ENCODE measurements at regions not wholly inside any gene's neighbourhood (a gene's known extent, or its start where the extent isn't known, plus 50 kb on each side); places are given as distances from the start of the nearest gene placed in this dataset.

- Histone ChIP-seq H3K27me3 (ENCODE audit: control insufficient read depth in 2 of 2, insufficient read depth in 1 of 2, low read length in 1 of 2) (no peaks in the 10 kb centered on the region), H3K4me3 (ENCODE audit: low read length in 2 of 2) (no peak overlapping the region), H3K27ac (ENCODE audit: low read depth in 1 of 2, low read length in 1 of 2) (no peak overlapping the region), H3K9me3 (ENCODE audit: control insufficient read depth in 2 of 2, insufficient read depth in 1 of 2, low read length in 1 of 2) (peaks cover 1 to 16% of the 10 kb centered on the region in 2 donors), H3K4me1 (ENCODE audit: control insufficient read depth in 2 of 2, insufficient read depth in 2 of 2, low read length in 2 of 2) (no peaks in the 10 kb centered on the region), H3K36me3 (ENCODE audit: control insufficient read depth in 2 of 2, insufficient read depth in 2 of 2, low read length in 1 of 2) (no peaks in the 10 kb centered on the region)
- DNase-seq (ENCODE audit: low read depth in 6 of 9, low spot score in 9 of 9) = no peak
These were observed 845.5 kb downstream of the TLE4 start for GRCh38 chr9:80417211-80417773.

DNA sequence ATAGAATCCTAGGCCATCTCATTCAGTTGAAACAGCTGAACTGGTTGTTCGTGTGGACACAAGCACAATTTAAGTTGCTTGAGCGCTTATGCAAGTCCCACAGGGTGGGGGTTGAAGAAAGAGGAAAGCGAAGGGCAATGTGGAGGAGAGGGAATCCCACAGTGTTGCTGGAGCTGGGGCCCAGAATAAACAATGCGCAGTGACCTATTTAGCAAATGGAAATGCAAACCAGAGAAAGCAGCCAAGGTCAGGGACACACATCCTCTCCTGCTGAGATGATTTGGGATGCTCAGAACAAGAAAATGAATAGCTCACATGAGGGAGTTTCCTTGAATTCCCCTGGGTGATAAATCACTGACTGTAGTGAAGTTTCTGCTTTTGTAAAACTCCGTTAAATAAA, 838.3 kb downstream of the TLE4 start:
- H3K27me3 ChIP-seq (ENCODE audit: control insufficient read depth in 2 of 2, insufficient read depth in 1 of 2, low read length in 1 of 2) = no peaks in the 10 kb centered on the region
- H3K36me3 ChIP-seq (ENCODE audit: control insufficient read depth in 2 of 2, insufficient read depth in 2 of 2, low read length in 1 of 2) = no peaks in the 10 kb centered on the region
- WGBS = 55% methylated on average over 5 of the region's 5 CpGs
- no peaks in the 10 kb centered on the region for H3K9me3 ChIP-seq (ENCODE audit: control insufficient read depth in 2 of 2, insufficient read depth in 1 of 2, low read length in 1 of 2)
- no peak overlapping the region for H3K4me3 ChIP-seq (ENCODE audit: low read length in 2 of 2)
- no peaks in the 10 kb centered on the region for H3K4me1 ChIP-seq (ENCODE audit: control insufficient read depth in 2 of 2, insufficient read depth in 2 of 2, low read length in 2 of 2)
- peak in 1 of 9 donors; percentile 3 for DNase-seq (ENCODE audit: low read depth in 6 of 9, low spot score in 9 of 9)
- H3K27ac ChIP-seq (ENCODE audit: low read depth in 1 of 2, low read length in 1 of 2) = no peak overlapping the region

GRCh38 chr9:80407220-80407619, 835.5 kb downstream of the TLE4 start:
- H3K4me3 ChIP-seq (ENCODE audit: low read length in 2 of 2) = no peak overlapping the region
- H3K9me3 ChIP-seq (ENCODE audit: control insufficient read depth in 2 of 2, insufficient read depth in 1 of 2, low read length in 1 of 2) = no peaks in the 10 kb centered on the region
- H3K27ac ChIP-seq (ENCODE audit: low read depth in 1 of 2, low read length in 1 of 2) = no peak overlapping the region
- no peak for DNase-seq (ENCODE audit: low read depth in 6 of 9, low spot score in 9 of 9)
- no peaks in the 10 kb centered on the region for H3K27me3 ChIP-seq (ENCODE audit: control insufficient read depth in 2 of 2, insufficient read depth in 1 of 2, low read length in 1 of 2)
- H3K36me3 ChIP-seq (ENCODE audit: control insufficient read depth in 2 of 2, insufficient read depth in 2 of 2, low read length in 1 of 2) = no peaks in the 10 kb centered on the region
- H3K4me1 ChIP-seq (ENCODE audit: control insufficient read depth in 2 of 2, insufficient read depth in 2 of 2, low read length in 2 of 2) = no peaks in the 10 kb centered on the region
- 95% methylated on average over 5 of the region's 5 CpGs for WGBS

DNA sequence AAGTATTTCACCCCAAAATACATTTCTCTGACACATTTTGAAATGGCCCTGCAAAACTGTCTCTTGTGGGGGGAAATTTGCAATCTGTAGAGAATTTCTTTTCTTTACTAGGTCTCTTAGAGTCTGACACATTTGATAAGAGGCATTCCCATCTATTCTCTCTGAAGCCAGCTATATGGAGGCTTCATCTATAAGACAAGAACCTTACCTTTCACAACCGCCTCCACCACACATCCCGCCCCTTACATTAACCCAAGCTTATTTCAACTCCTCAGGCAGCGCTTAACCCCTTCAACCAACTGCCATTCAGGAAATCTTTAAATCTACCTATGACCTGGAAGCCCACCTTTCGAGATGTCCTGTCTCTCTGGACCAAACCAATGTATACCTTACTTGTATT, 829.5 kb downstream of the TLE4 start:
- H3K4me1 ChIP-seq (ENCODE audit: control insufficient read depth in 2 of 2, insufficient read depth in 2 of 2, low read length in 2 of 2) = no peaks in the 10 kb centered on the region
- H3K4me3 ChIP-seq (ENCODE audit: low read length in 2 of 2) = no peak overlapping the region
- H3K27ac ChIP-seq (ENCODE audit: low read depth in 1 of 2, low read length in 1 of 2) = no peak overlapping the region
- no peak for DNase-seq (ENCODE audit: low read depth in 6 of 9, low spot score in 9 of 9)
- H3K36me3 ChIP-seq (ENCODE audit: control insufficient read depth in 2 of 2, insufficient read depth in 2 of 2, low read length in 1 of 2) = no peaks in the 10 kb centered on the region
- no peaks in the 10 kb centered on the region for H3K9me3 ChIP-seq (ENCODE audit: control insufficient read depth in 2 of 2, insufficient read depth in 1 of 2, low read length in 1 of 2)
- H3K27me3 ChIP-seq (ENCODE audit: control insufficient read depth in 2 of 2, insufficient read depth in 1 of 2, low read length in 1 of 2) = no peaks in the 10 kb centered on the region
- 93% methylated on average over 4 of the region's 4 CpGs for WGBS

- Histone ChIP-seq H3K27me3 (ENCODE audit: control insufficient read depth in 2 of 2, insufficient read depth in 1 of 2, low read length in 1 of 2) (no peaks in the 10 kb centered on the region), H3K4me3 (ENCODE audit: low read length in 2 of 2) (no peak overlapping the region), H3K36me3 (ENCODE audit: control insufficient read depth in 2 of 2, insufficient read depth in 2 of 2, low read length in 1 of 2) (no peaks in the 10 kb centered on the region), H3K4me1 (ENCODE audit: control insufficient read depth in 2 of 2, insufficient read depth in 2 of 2, low read length in 2 of 2) (no peaks in the 10 kb centered on the region), H3K9me3 (ENCODE audit: control insufficient read depth in 2 of 2, insufficient read depth in 1 of 2, low read length in 1 of 2) (no peaks in the 10 kb centered on the region), H3K27ac (ENCODE audit: low read depth in 1 of 2, low read length in 1 of 2) (no peak overlapping the region)
- no peak for DNase-seq (ENCODE audit: low read depth in 6 of 9, low spot score in 9 of 9)
- 86% methylated on average over 3 of the region's 3 CpGs for WGBS
These were observed 829.0 kb downstream of the TLE4 start for GRCh38 chr9:80400624-80401230.

DNA sequence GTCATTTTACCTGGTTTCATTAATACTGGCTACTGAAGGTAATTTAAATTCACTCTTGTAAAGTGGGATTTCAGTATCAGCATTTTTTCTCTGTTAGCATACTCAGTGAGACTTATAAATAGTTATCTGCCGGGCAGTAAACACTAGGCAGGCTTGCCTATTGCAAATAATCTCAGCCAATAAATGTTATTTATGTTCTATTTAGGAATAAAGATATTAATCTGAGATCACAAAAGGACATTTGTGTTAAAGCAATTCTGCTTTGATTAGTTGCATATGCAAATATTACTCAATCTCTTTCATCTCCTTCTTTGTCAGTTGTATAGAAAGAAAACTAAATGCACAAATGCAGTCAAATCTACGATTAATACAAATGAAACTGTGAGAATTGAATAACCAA, 827.8 kb downstream of the TLE4 start:
- Histone ChIP-seq H3K4me3 (ENCODE audit: low read length in 2 of 2) (no peak overlapping the region), H3K27ac (ENCODE audit: low read depth in 1 of 2, low read length in 1 of 2) (no peak overlapping the region), H3K27me3 (ENCODE audit: control insufficient read depth in 2 of 2, insufficient read depth in 1 of 2, low read length in 1 of 2) (no peaks in the 10 kb centered on the region), H3K36me3 (ENCODE audit: control insufficient read depth in 2 of 2, insufficient read depth in 2 of 2, low read length in 1 of 2) (no peaks in the 10 kb centered on the region), H3K9me3 (ENCODE audit: control insufficient read depth in 2 of 2, insufficient read depth in 1 of 2, low read length in 1 of 2) (no peaks in the 10 kb centered on the region), H3K4me1 (ENCODE audit: control insufficient read depth in 2 of 2, insufficient read depth in 2 of 2, low read length in 2 of 2) (no peaks in the 10 kb centered on the region)
- no peak for DNase-seq (ENCODE audit: low read depth in 6 of 9, low spot score in 9 of 9)
- WGBS = 90% methylated on average over 2 of the region's 2 CpGs

DNA sequence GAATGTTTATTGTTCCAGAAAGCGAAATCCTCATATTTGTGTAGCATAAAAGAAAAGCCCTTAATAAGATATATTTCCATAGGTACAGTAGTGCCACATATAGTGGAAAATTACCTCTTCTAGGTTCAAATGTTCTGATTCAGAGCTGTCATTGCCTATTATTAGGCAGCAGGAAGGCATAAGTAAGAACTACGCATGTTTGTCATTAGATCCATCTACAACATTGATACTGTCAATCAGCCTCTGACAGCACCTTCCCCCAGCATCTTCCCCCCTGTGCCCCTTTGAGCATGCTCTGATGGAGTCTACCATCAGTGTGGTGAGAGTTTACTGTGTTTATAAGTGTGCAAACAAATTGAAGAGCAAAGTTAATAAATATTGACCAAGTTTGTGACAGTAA, 816.1 kb downstream of the TLE4 start:
- 97% methylated on average over 2 of the region's 2 CpGs for WGBS
- no peaks in the 10 kb centered on the region for H3K4me1 ChIP-seq (ENCODE audit: control insufficient read depth in 2 of 2, insufficient read depth in 2 of 2, low read length in 2 of 2)
- H3K27ac ChIP-seq (ENCODE audit: low read depth in 1 of 2, low read length in 1 of 2) = no peak overlapping the region
- no peaks in the 10 kb centered on the region for H3K9me3 ChIP-seq (ENCODE audit: control insufficient read depth in 2 of 2, insufficient read depth in 1 of 2, low read length in 1 of 2)
- no peaks in the 10 kb centered on the region for H3K27me3 ChIP-seq (ENCODE audit: control insufficient read depth in 2 of 2, insufficient read depth in 1 of 2, low read length in 1 of 2)
- no peak overlapping the region for H3K4me3 ChIP-seq (ENCODE audit: low read length in 2 of 2)
- DNase-seq (ENCODE audit: low read depth in 6 of 9, low spot score in 9 of 9) = no peak
- no peaks in the 10 kb centered on the region for H3K36me3 ChIP-seq (ENCODE audit: control insufficient read depth in 2 of 2, insufficient read depth in 2 of 2, low read length in 1 of 2)

- H3K4me1 ChIP-seq (ENCODE audit: control insufficient read depth in 2 of 2, insufficient read depth in 2 of 2, low read length in 2 of 2) = no peaks in the 10 kb centered on the region
- H3K27me3 ChIP-seq (ENCODE audit: control insufficient read depth in 2 of 2, insufficient read depth in 1 of 2, low read length in 1 of 2) = no peaks in the 10 kb centered on the region
- no peaks in the 10 kb centered on the region for H3K36me3 ChIP-seq (ENCODE audit: control insufficient read depth in 2 of 2, insufficient read depth in 2 of 2, low read length in 1 of 2)
- WGBS = 96% methylated on average over 3 of the region's 3 CpGs
- DNase-seq (ENCODE audit: low read depth in 6 of 9, low spot score in 9 of 9) = no peak
- no peaks in the 10 kb centered on the region for H3K9me3 ChIP-seq (ENCODE audit: control insufficient read depth in 2 of 2, insufficient read depth in 1 of 2, low read length in 1 of 2)
- H3K27ac ChIP-seq (ENCODE audit: low read depth in 1 of 2, low read length in 1 of 2) = no peak overlapping the region
- H3K4me3 ChIP-seq (ENCODE audit: low read length in 2 of 2) = no peak overlapping the region
These were observed 813.5 kb downstream of the TLE4 start for GRCh38 chr9:80385246-80385645.

- Histone ChIP-seq H3K27ac (ENCODE audit: low read depth in 1 of 2, low read length in 1 of 2) (no peak overlapping the region), H3K4me1 (ENCODE audit: control insufficient read depth in 2 of 2, insufficient read depth in 2 of 2, low read length in 2 of 2) (no peaks in the 10 kb centered on the region), H3K4me3 (ENCODE audit: low read length in 2 of 2) (no peak overlapping the region), H3K9me3 (ENCODE audit: control insufficient read depth in 2 of 2, insufficient read depth in 1 of 2, low read length in 1 of 2) (no peaks in the 10 kb centered on the region), H3K36me3 (ENCODE audit: control insufficient read depth in 2 of 2, insufficient read depth in 2 of 2, low read length in 1 of 2) (no peaks in the 10 kb centered on the region), H3K27me3 (ENCODE audit: control insufficient read depth in 2 of 2, insufficient read depth in 1 of 2, low read length in 1 of 2) (no peaks in the 10 kb centered on the region)
- DNase-seq (ENCODE audit: low read depth in 6 of 9, low spot score in 9 of 9) = no peak
- WGBS = 91% methylated on average over 2 of the region's 2 CpGs
These were observed 811.6 kb downstream of the TLE4 start for GRCh38 chr9:80383331-80383730.
